Heart right ventricle (tissue), 16 donors: ENCODE measurements at regions not wholly inside any gene's neighbourhood (a gene's known extent, or its start where the extent isn't known, plus 50 kb on each side); places are given as distances from the start of the nearest gene placed in this dataset.

Source experiments
- ATAC-seq, 8 donors: fragments of 200-7000 bp; cut with Tn5 transposase; one replicate each; pipeline ENCODE4 v1.9.1; 2020; ENCODE audit warnings: mild to moderate bottlenecking in 8 of 8, moderate library complexity in 8 of 8, moderate number of reproducible peaks in 1 of 8
- DNase-seq, 2 donors: peaks; one replicate each; pipeline ENCODE4 v3.0.0-alpha.2; 2020
- H3K27ac ChIP-seq, 10 donors: fragments of 200-600 bp; sonication (generic) in 2 of 10; one replicate each; pipeline versions ENCODE4 v1.5.0 to v1.8.0; 2020 to 2022; ENCODE audit warnings: mild to moderate bottlenecking in 3 of 10
- H3K27me3 ChIP-seq, 7 donors: fragments of 200-600 bp; one replicate each; pipeline ENCODE4 v1.8.0; 2021 to 2022; ENCODE audit warnings: mild to moderate bottlenecking in 2 of 7
- H3K36me3 ChIP-seq, 9 donors: fragments of 200-600 bp; sonication (generic) in 1 of 9; one replicate each; pipeline versions ENCODE4 v1.5.0 to v1.8.0; 2020 to 2022; ENCODE audit warnings: mild to moderate bottlenecking in 2 of 9
- H3K4me1 ChIP-seq, 9 donors: fragments of 200-600 bp; sonication (generic) in 1 of 9; one replicate each; pipeline versions ENCODE4 v1.5.0 to v1.8.0; 2020 to 2022; ENCODE audit warnings: mild to moderate bottlenecking in 4 of 9
- H3K4me3 ChIP-seq, 10 donors: fragments of 200-600 bp; sonication (generic) in 2 of 10; one replicate each; pipeline versions ENCODE4 v1.5.0 to v1.8.0; 2020 to 2022; ENCODE audit warnings: mild to moderate bottlenecking in 7 of 10, moderate library complexity in 2 of 10
- H3K9me3 ChIP-seq, 11 donors: fragments of 200-600 bp in 10 of 11; sonication (generic) in 2 of 11; one replicate each; pipeline versions ENCODE4 v1.5.0 to v1.8.0; 2013 to 2022; ENCODE audit warnings: mild to moderate bottlenecking in 2 of 11, control low read depth in 1 of 11, moderate library complexity in 1 of 11
- WGBS, 2 donors: extraction: QIAGEN DNeasy Blood & Tissue Kit; methylation state at CpG; one replicate each; pipeline ENCODE4 v1.1.7; 2013; ENCODE audit warnings: inconsistent platforms in 1 of 2; 5-methylcytosine and 5-hydroxymethylcytosine counted together
- intact Hi-C, 10 donors: fragments of 100-400 bp; cut with DNase I; formaldehyde crosslinking; loops; one replicate each; pipeline versions ENCODE4 v1.11.1 to v1.14.2; 2022
- TF ChIP-seq, protein P1 (sequence below), 9 donors: fragments of 200-600 bp; sonication (generic) in 2 of 9; IDR thresholded peaks; one replicate each; pipeline versions ENCODE4 v1.5.0 to v1.8.0; 2021 to 2022; ENCODE audit warnings: antibody characterized with exemption in 9 of 9, mild to moderate bottlenecking in 5 of 9, moderate library complexity in 1 of 9
- donor health status: Arrhythmogenic right ventricular cardiomyopathy.
- donor health status: ischemic (EF 13 %, LVEDD 7.1; RV severe dilation, severe dysfunction).
- donor health status: healthy with polysubstance abuse.
- donor health status: DM: no; HTN: yes; CAD: no.
- donor health status: DM: no; HTN: no; CAD: no.
- donor health status: ischemic (EF 25% LVEDD 6.9; RV normal size, moderate dysfunction).
- donor health status: ischemic (EF 25% LVEDD 5.7; RV mildly dilated, moderate dysfunction).
- donor health status: healthy.
- donor health status: DM: yes; HTN: yes; CAD: no.
- donor health status: Ischemic cardiomyopathy.
- donor health status: ischemic (EF 35%, LVEDD 5.7; RV mildly dilated, moderate dysfunction).
- donor health status: nonischemic (EF 11% LVEDD 7.7; RV severe dilation, severe dysfunction).
- donor health status: DM: yes; HTN: yes; CAD: no.
- donor health status: PGD.
- donor health status: ischemic (EF 29% LVEDD 5.4; RV normal size, mild dysfunction).
- donor health status: nonischemic (EF 23%, LVEDD 6.1; RV moderate dilation, normal function).

DNA sequence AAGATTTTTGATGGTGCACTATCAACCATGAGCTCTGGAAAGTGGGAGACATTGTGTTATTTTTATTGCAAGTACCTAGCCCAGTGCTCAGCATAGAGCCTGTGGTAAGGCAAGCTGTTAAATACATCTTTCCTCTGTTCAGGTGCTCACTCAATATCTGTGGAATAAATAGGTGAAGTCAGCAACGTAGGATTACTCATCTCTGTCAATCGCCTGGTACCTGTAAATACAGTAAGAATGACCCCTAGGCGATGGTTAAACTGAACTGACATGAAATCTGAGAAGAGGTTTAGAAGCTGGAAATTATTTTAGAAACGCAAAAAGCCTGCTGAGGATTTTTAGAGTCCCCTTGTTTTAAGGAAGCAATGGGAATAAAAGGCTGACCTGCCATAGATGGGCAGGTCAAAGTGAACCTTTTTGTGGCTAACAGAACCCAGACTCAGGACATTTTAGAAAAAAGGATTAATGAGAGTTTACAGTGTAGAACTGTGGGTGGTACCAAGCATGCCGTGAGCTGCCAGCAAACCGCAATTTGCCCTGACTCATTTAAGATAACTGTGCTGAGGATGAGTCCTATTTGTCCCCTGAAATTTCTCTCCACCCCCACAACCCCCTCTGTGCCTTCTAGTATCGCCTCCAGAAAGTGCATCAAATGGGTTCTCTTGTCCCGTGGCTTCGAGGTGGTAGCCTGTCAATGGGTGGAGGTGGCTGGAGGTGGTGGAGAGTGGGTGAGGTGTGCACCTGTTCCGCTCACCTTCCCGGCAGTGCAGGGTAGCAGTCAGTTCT lies 375.1 kb downstream of the MED10 start:
- intact Hi-C loops: no loop called here
- no peak overlapping the region for H3K27ac ChIP-seq
- H3K9me3 ChIP-seq: peaks cover 0 to 1% (median 0%) of the 10 kb centered on the region in 11 donors
- H3K27me3 ChIP-seq: peaks cover 0 to 14% (median 0%) of the 10 kb centered on the region in 7 donors
- no peaks in the 10 kb centered on the region for H3K4me1 ChIP-seq
- TF ChIP-seq, protein P1, sequence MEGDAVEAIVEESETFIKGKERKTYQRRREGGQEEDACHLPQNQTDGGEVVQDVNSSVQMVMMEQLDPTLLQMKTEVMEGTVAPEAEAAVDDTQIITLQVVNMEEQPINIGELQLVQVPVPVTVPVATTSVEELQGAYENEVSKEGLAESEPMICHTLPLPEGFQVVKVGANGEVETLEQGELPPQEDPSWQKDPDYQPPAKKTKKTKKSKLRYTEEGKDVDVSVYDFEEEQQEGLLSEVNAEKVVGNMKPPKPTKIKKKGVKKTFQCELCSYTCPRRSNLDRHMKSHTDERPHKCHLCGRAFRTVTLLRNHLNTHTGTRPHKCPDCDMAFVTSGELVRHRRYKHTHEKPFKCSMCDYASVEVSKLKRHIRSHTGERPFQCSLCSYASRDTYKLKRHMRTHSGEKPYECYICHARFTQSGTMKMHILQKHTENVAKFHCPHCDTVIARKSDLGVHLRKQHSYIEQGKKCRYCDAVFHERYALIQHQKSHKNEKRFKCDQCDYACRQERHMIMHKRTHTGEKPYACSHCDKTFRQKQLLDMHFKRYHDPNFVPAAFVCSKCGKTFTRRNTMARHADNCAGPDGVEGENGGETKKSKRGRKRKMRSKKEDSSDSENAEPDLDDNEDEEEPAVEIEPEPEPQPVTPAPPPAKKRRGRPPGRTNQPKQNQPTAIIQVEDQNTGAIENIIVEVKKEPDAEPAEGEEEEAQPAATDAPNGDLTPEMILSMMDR (IDR thresholded peaks at IDR 0.05): no peak
- no peaks in the 10 kb centered on the region for H3K36me3 ChIP-seq
- no peak overlapping the region for H3K4me3 ChIP-seq
- no peak for ATAC-seq
- 77 to 80% methylated on average over 11 of the region's 11 CpGs for WGBS, 2 donors
- DNase-seq: no peak

GRCh38 chr5:6000867-6001266 lies 377.5 kb downstream of the MED10 start:
- ATAC-seq (no peak), DNase-seq (no peak)
- Histone ChIP-seq H3K4me3 (no peak overlapping the region), H3K4me1 (no peaks in the 10 kb centered on the region), H3K36me3 (no peaks in the 10 kb centered on the region), H3K27ac (no peak overlapping the region), H3K27me3 (peaks cover 0 to 14% (median 0%) of the 10 kb centered on the region in 7 donors), H3K9me3 (peaks cover 0 to 22% (median 5%) of the 10 kb centered on the region in 11 donors)
- TF ChIP-seq, protein P1 (IDR thresholded peaks at IDR 0.05): no peak
- intact Hi-C loops: no loop called here
- 44 to 54% methylated on average over 6 of the region's 6 CpGs for WGBS, 2 donors

- Histone ChIP-seq H3K9me3 (peaks cover 0 to 67% (median 18%) of the 10 kb centered on the region in 11 donors), H3K4me3 (no peak overlapping the region), H3K27ac (no peak overlapping the region), H3K27me3 (no peaks in the 10 kb centered on the region), H3K4me1 (no peaks in the 10 kb centered on the region), H3K36me3 (no peaks in the 10 kb centered on the region)
- DNase-seq (no peak), ATAC-seq (no peak)
- intact Hi-C loops: no loop called here
- TF ChIP-seq, protein P1 (IDR thresholded peaks at IDR 0.05): no peak
Observed at GRCh38 chr5:5995819-5996218, 382.5 kb downstream of the MED10 start.

- Histone ChIP-seq H3K27ac (no peak overlapping the region), H3K36me3 (no peaks in the 10 kb centered on the region), H3K4me1 (no peaks in the 10 kb centered on the region), H3K27me3 (no peaks in the 10 kb centered on the region), H3K4me3 (no peak overlapping the region), H3K9me3 (peaks cover 0 to 6% (median 0%) of the 10 kb centered on the region in 11 donors)
- WGBS, 2 donors: 75 to 77% methylated on average over 5 of the region's 5 CpGs
- TF ChIP-seq, protein P1 (IDR thresholded peaks at IDR 0.05): no peak
- DNase-seq: no peak
- intact Hi-C loops: no loop called here
- no peak for ATAC-seq
Observed at GRCh38 chr5:5986492-5987178, 391.7 kb downstream of the MED10 start.
